GM12892 (cell line): ENCODE measurements at regions not wholly inside any gene's neighbourhood (a gene's known extent, or its start where the extent isn't known, plus 50 kb on each side); places are given as distances from the start of the nearest gene placed in this dataset.

ENCODE experiments used
- POLR2A ChIP-seq: IDR thresholded peaks from 2 replicates; pipeline ENCODE4 v1.6.1; 2011; ENCODE audit warnings: low read depth, low read length, control low read depth
- POLR2AphosphoS5 ChIP-seq: IDR thresholded peaks from 2 replicates; pipeline ENCODE4 v1.6.1; 2011; ENCODE audit warnings: low read depth, low read length, control low read depth

DNA sequence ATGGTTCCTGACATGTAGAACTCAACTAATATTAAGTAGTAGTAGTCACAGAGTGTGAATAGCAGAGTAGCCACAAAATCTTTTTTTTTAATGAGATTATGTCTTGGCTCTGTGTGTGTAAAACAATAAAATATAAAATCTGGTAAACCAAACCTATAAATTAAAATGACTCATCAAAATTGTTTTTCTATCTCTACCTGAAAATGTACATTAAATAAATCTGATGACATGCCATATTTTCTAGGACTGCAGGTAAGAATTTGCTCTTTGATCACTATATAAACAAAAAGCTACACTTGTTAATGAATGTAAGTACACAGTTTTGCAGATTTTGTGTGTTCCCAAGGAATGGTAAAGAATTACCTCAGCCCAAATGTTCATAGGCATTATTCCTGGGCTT lies 1231.5 kb downstream of the JRKL start:
- TF ChIP-seq POLR2AphosphoS5: no peak
- no peak for TF ChIP-seq POLR2A
